Lower lobe of right lung (tissue), 2 donors: ENCODE measurements at regions not wholly inside any gene's neighbourhood (a gene's known extent, or its start where the extent isn't known, plus 50 kb on each side); places are given as distances from the start of the nearest gene placed in this dataset.

Experiments
- ATAC-seq, 2 donors: fragments of 200-7000 bp; cut with Tn5 transposase; one replicate each; pipeline ENCODE4 v1.9.1; 2020 to 2022; ENCODE audit warnings: mild to moderate bottlenecking in 2 of 2, moderate library complexity in 2 of 2
- DNase-seq: peaks from one replicate; pipeline ENCODE4 v3.0.0-alpha.2; 2020
- H3K27ac ChIP-seq: fragments of 200-600 bp; one replicate; pipeline ENCODE4 v1.8.0; 2022
- H3K27me3 ChIP-seq: fragments of 200-600 bp; one replicate; pipeline ENCODE4 v1.8.0; 2022; ENCODE audit warnings: low read depth
- H3K36me3 ChIP-seq: fragments of 200-600 bp; one replicate; pipeline ENCODE4 v1.8.0; 2022; ENCODE audit warnings: mild to moderate bottlenecking
- H3K4me1 ChIP-seq: fragments of 200-600 bp; one replicate; pipeline ENCODE4 v1.8.0; 2022
- H3K4me3 ChIP-seq: fragments of 200-600 bp; one replicate; pipeline ENCODE4 v1.8.0; 2022; ENCODE audit warnings: mild to moderate bottlenecking
- H3K9me3 ChIP-seq: fragments of 200-600 bp; one replicate; pipeline ENCODE4 v1.8.0; 2022
- CTCF ChIP-seq: fragments of 200-600 bp; IDR thresholded peaks from one replicate; pipeline ENCODE4 v1.8.0; 2022; ENCODE audit warnings: antibody characterized with exemption, mild to moderate bottlenecking
- intact Hi-C: fragments of 100-400 bp; cut with DNase I; formaldehyde crosslinking; loops from one replicate; pipeline ENCODE4 v1.11.0; 2022
- donor health status: DM: no; HTN: yes; CAD: no; lungs with severe emphysema.

GRCh38 chr12:19894803-19895202 is 455.5 kb downstream of the AEBP2 start:
- H3K4me3 ChIP-seq, result no peak overlapping the region
- TF ChIP-seq CTCF, result no peak
- no peaks in the 10 kb centered on the region for H3K36me3 ChIP-seq
- no peak for DNase-seq
- H3K27me3 ChIP-seq, result no peaks in the 10 kb centered on the region
- ATAC-seq, result no peak
- H3K27ac ChIP-seq, result no peak overlapping the region
- no peaks in the 10 kb centered on the region for H3K4me1 ChIP-seq
- intact Hi-C loops, result no loop called here
- H3K9me3 ChIP-seq, result no peaks in the 10 kb centered on the region

- Histone ChIP-seq H3K27me3 (no peaks in the 10 kb centered on the region), H3K4me3 (no peak overlapping the region), H3K27ac (no peak overlapping the region), H3K36me3 (no peaks in the 10 kb centered on the region), H3K9me3 (no peaks in the 10 kb centered on the region), H3K4me1 (no peaks in the 10 kb centered on the region)
- intact Hi-C loops, result no loop called here
- no peak for ATAC-seq
- DNase-seq, result no peak
- no peak for TF ChIP-seq CTCF
These were observed 456.1 kb downstream of the AEBP2 start for GRCh38 chr12:19895246-19896020.

GRCh38 chr12:19896041-19896440 is 456.7 kb downstream of the AEBP2 start:
- DNase-seq, result no peak
- no peak for TF ChIP-seq CTCF
- H3K27ac ChIP-seq, result no peak overlapping the region
- no peaks in the 10 kb centered on the region for H3K9me3 ChIP-seq
- ATAC-seq, result no peak
- H3K36me3 ChIP-seq, result no peaks in the 10 kb centered on the region
- H3K4me1 ChIP-seq, result no peaks in the 10 kb centered on the region
- no peak overlapping the region for H3K4me3 ChIP-seq
- intact Hi-C loops, result no loop called here
- H3K27me3 ChIP-seq, result no peaks in the 10 kb centered on the region

- no peak overlapping the region for H3K27ac ChIP-seq
- H3K4me1 ChIP-seq, result no peaks in the 10 kb centered on the region
- no peak for TF ChIP-seq CTCF
These were observed 457.2 kb downstream of the AEBP2 start for GRCh38 chr12:19896534-19896933.

GRCh38 chr12:19897900-19898408 is 458.7 kb downstream of the AEBP2 start:
- no peak overlapping the region for H3K27ac ChIP-seq
- H3K9me3 ChIP-seq, result no peaks in the 10 kb centered on the region
- H3K4me1 ChIP-seq, result no peaks in the 10 kb centered on the region
- no peak for ATAC-seq
- intact Hi-C loops, result no loop called here
- no peak for TF ChIP-seq CTCF
- no peaks in the 10 kb centered on the region for H3K36me3 ChIP-seq
- no peaks in the 10 kb centered on the region for H3K27me3 ChIP-seq
- H3K4me3 ChIP-seq, result no peak overlapping the region
- DNase-seq, result no peak

More at GRCh38 chr12:19896534-19896933, 457.2 kb downstream of the AEBP2 start:
- DNase-seq (no peak), ATAC-seq (no peak)
- Histone ChIP-seq H3K27me3 (no peaks in the 10 kb centered on the region), H3K9me3 (no peaks in the 10 kb centered on the region), H3K36me3 (no peaks in the 10 kb centered on the region), H3K4me3 (no peak overlapping the region)
- intact Hi-C loops, result no loop called here
